ENCODE measurements at regions not wholly inside any gene's neighbourhood (a gene's known extent, or its start where the extent isn't known, plus 50 kb on each side); places are given as distances from the start of the nearest gene placed in this dataset.

DNA sequence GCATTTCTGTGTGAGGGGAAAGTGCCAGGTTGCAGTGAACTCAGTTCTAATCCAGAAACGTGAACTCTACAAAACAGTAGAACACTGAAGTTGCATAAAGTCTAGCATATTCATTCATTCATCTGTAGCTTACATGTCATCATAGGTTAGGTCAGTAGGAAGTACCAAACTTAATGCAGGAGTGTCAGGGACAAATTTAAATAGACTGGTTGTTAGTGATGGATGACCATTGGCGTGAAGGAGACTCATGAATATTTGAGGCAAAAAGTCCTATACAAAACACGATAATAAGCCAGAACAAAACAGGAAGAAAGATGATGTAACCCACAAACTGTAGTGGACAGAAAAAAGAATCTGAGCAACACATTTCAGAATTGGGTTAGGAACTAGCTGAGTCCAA, 592.8 kb upstream of the PCDH10 start:
- no peak for DNase-seq (ENCODE audit: low spot score)
- TF ChIP-seq, protein P1, sequence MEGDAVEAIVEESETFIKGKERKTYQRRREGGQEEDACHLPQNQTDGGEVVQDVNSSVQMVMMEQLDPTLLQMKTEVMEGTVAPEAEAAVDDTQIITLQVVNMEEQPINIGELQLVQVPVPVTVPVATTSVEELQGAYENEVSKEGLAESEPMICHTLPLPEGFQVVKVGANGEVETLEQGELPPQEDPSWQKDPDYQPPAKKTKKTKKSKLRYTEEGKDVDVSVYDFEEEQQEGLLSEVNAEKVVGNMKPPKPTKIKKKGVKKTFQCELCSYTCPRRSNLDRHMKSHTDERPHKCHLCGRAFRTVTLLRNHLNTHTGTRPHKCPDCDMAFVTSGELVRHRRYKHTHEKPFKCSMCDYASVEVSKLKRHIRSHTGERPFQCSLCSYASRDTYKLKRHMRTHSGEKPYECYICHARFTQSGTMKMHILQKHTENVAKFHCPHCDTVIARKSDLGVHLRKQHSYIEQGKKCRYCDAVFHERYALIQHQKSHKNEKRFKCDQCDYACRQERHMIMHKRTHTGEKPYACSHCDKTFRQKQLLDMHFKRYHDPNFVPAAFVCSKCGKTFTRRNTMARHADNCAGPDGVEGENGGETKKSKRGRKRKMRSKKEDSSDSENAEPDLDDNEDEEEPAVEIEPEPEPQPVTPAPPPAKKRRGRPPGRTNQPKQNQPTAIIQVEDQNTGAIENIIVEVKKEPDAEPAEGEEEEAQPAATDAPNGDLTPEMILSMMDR (IDR thresholded peaks at IDR 0.05; ENCODE audit: poor library complexity, severe bottlenecking): no peak

DNA sequence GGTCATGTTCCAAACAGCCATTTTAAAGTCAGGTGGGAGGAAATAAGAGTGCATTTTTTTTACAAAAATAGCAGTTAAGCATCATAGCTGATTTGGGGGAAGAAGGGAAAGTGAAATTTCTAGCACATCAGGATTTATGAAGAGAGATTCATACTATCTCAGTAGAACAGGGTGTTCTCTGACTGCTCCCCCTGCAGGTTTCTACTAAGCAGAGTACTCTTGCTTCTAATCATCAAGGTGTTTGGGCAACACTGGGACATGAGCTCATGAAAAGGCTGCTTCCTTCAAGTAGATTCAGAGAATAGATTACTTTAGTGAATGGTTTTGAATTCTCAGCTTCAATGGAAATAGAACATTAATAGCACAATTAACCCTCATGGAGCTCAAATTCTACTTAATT, 591.4 kb upstream of the PCDH10 start:
- no peak for DNase-seq (ENCODE audit: low spot score)
- Histone ChIP-seq H3K36me3 (ENCODE audit: low read depth) (no peaks in the 10 kb centered on the region), H3K4me1 (ENCODE audit: insufficient read depth, poor library complexity, severe bottlenecking) (no peaks in the 10 kb centered on the region), H3K4me3 (ENCODE audit: severe bottlenecking) (no peak overlapping the region), H3K27ac (ENCODE audit: poor library complexity, severe bottlenecking) (no peak overlapping the region), H3K9me3 (ENCODE audit: severe bottlenecking) (no peaks in the 10 kb centered on the region), H3K27me3 (ENCODE audit: insufficient read depth, poor library complexity, severe bottlenecking) (no peaks in the 10 kb centered on the region)
- TF ChIP-seq, protein P1 (IDR thresholded peaks at IDR 0.05; ENCODE audit: poor library complexity, severe bottlenecking): peak; percentile 34
- ATAC-seq (ENCODE audit: low read depth): peak; percentile 60

More for the DNA sequence above, 592.8 kb upstream of the PCDH10 start:
- Histone ChIP-seq H3K9me3 (ENCODE audit: severe bottlenecking) (no peaks in the 10 kb centered on the region), H3K27ac (ENCODE audit: poor library complexity, severe bottlenecking) (no peak overlapping the region), H3K27me3 (ENCODE audit: insufficient read depth, poor library complexity, severe bottlenecking) (no peaks in the 10 kb centered on the region), H3K4me1 (ENCODE audit: insufficient read depth, poor library complexity, severe bottlenecking) (no peaks in the 10 kb centered on the region), H3K4me3 (ENCODE audit: severe bottlenecking) (no peak overlapping the region), H3K36me3 (ENCODE audit: low read depth) (no peaks in the 10 kb centered on the region)
- ATAC-seq (ENCODE audit: low read depth): no peak

DNA sequence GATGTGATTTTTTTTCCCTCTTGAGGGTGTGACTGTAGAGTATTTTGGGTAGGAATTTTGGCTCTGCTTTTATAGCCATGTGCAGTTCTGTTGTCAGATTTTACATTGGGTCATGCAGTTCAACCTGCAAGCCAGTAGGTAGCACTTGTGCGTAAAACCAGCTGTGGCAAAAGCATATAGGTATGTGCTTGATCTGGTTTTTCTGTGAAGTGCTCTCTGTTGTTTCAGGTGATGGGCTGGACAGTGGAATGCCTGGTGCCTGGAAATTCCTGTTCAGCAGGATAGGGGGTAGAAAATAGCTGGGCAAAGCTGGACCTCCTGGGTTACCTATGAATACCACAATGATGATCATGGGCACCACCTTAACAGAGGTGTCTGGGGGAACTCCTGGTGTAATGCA, 584.2 kb upstream of the PCDH10 start:
- no peaks in the 10 kb centered on the region for H3K9me3 ChIP-seq (ENCODE audit: severe bottlenecking)
- TF ChIP-seq, protein P1 (IDR thresholded peaks at IDR 0.05; ENCODE audit: poor library complexity, severe bottlenecking): peak; percentile 7
- H3K27ac ChIP-seq (ENCODE audit: poor library complexity, severe bottlenecking): no peak overlapping the region
- H3K4me3 ChIP-seq (ENCODE audit: severe bottlenecking): no peak overlapping the region
- H3K4me1 ChIP-seq (ENCODE audit: insufficient read depth, poor library complexity, severe bottlenecking): no peaks in the 10 kb centered on the region
- no peak for ATAC-seq (ENCODE audit: low read depth)
- no peaks in the 10 kb centered on the region for H3K27me3 ChIP-seq (ENCODE audit: insufficient read depth, poor library complexity, severe bottlenecking)
- H3K36me3 ChIP-seq (ENCODE audit: low read depth): no peaks in the 10 kb centered on the region
- DNase-seq (ENCODE audit: low spot score): no peak

DNA sequence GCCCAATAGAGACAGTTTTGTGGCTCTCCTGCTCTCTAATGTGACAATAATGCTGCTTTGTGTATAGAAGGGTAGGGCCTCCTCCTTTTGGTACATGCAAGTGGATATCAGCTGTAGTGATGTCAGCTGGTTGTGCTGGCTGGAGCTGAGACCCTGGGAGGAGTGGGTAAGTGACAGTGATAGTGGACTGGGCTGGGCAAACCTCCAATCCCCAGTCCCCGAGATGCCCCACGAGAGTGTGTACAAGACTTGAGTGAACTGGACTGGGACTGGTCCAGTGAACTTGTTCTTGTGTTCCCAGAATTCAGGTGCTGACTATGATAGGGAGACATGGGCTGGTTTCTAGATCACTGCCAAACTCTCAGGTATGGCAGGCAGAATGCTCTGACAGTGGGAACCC, 583.6 kb upstream of the PCDH10 start:
- TF ChIP-seq, protein P1 (IDR thresholded peaks at IDR 0.05; ENCODE audit: poor library complexity, severe bottlenecking): no peak
- H3K4me1 ChIP-seq (ENCODE audit: insufficient read depth, poor library complexity, severe bottlenecking): no peaks in the 10 kb centered on the region
- no peaks in the 10 kb centered on the region for H3K9me3 ChIP-seq (ENCODE audit: severe bottlenecking)
- H3K27ac ChIP-seq (ENCODE audit: poor library complexity, severe bottlenecking): no peak overlapping the region
- ATAC-seq (ENCODE audit: low read depth): no peak
- no peak for DNase-seq (ENCODE audit: low spot score)
- H3K27me3 ChIP-seq (ENCODE audit: insufficient read depth, poor library complexity, severe bottlenecking): no peaks in the 10 kb centered on the region
- H3K36me3 ChIP-seq (ENCODE audit: low read depth): no peaks in the 10 kb centered on the region
- H3K4me3 ChIP-seq (ENCODE audit: severe bottlenecking): no peak overlapping the region

DNA sequence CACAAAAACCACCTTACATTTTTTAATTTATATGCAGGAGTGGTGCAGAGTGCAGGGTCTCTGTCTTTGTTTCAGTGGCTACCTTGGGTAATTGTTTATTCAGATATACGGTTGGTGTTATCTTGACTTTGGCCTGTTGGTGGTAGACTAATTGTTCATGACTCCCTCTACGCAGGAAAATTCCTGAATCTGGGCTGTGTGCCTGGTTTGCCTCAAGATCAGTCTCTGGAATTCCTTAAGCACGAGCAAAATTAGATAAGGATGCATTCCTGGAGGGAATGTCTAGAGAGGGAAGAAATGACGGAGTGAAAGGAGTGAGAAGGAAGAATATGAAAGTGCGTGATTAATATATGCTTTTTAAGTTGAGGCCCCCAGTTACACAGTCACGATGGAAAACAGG, 576.9 kb upstream of the PCDH10 start:
- DNase-seq (ENCODE audit: low spot score): no peak
- ATAC-seq (ENCODE audit: low read depth): no peak
- Histone ChIP-seq H3K27ac (ENCODE audit: poor library complexity, severe bottlenecking) (no peak overlapping the region), H3K4me1 (ENCODE audit: insufficient read depth, poor library complexity, severe bottlenecking) (no peaks in the 10 kb centered on the region), H3K27me3 (ENCODE audit: insufficient read depth, poor library complexity, severe bottlenecking) (no peaks in the 10 kb centered on the region), H3K36me3 (ENCODE audit: low read depth) (no peaks in the 10 kb centered on the region), H3K9me3 (ENCODE audit: severe bottlenecking) (no peaks in the 10 kb centered on the region), H3K4me3 (ENCODE audit: severe bottlenecking) (no peak overlapping the region)
- TF ChIP-seq, protein P1 (IDR thresholded peaks at IDR 0.05; ENCODE audit: poor library complexity, severe bottlenecking): no peak

Measured in RWPE2 (cell line).